ENCODE measurements at regions not wholly inside any gene's neighbourhood (a gene's known extent, or its start where the extent isn't known, plus 50 kb on each side); places are given as distances from the start of the nearest gene placed in this dataset.

DNA sequence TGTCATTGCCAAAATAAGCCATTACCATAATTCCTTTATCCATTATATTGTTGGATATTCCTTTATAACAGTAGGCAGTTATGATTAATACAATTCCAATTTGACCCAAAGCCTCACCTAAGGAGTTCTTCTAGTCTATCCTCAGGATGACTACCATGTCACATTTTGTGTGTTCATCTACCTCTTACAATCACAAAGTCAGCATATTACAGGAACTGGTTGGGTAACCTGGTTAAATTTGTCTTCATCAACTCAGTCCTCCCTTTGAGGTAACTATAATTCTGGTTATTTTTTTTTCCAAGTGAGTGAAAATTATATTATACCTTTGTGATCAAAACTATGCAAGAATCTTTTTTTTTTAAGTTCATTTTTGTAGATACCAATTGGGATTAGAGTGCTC, 540.5 kb downstream of the BTBD3 start:
- in situ Hi-C loops (cut with MboI) (no loop called here), intact Hi-C loops (cut with micrococcal nuclease) (no loop called here)
- POLR2A ChIA-PET: no interaction called here
- no peaks in the 10 kb centered on the region for H3K36me3 ChIP-seq (ENCODE audit: control insufficient read depth, insufficient read depth, low read length)
- no peak overlapping the region for H3K4me2 ChIP-seq (ENCODE audit: insufficient read depth, low read length)
- DNase-seq (ENCODE audit: extremely low read depth in 1 of 4, low spot score in 3 of 4): no peak
- no peaks in the 10 kb centered on the region for H3K9me1 ChIP-seq (ENCODE audit: control insufficient read depth, insufficient read depth, low read length)
- H3K27ac ChIP-seq (ENCODE audit: extremely low read depth, low read depth, low read length): no peak overlapping the region
- no peak overlapping the region for H2AFZ ChIP-seq (ENCODE audit: low read depth, low read length)
- H4K20me1 ChIP-seq (replicated peaks; ENCODE audit: control insufficient read depth, insufficient read depth, low read length): no peaks in the 10 kb centered on the region
- no peak overlapping the region for H3K4me3 ChIP-seq
- FAIRE-seq: no peak
- H3K9me3 ChIP-seq (replicated peaks; ENCODE audit: control insufficient read depth, insufficient read depth, low read depth, low read length): no peaks in the 10 kb centered on the region
- H3K4me1 ChIP-seq (replicated peaks in 1 of 2; ENCODE audit: control insufficient read depth in 2 of 2, insufficient read depth in 2 of 2, low read length in 2 of 2): no peaks in the 10 kb centered on the region
- no TSS peak for BruUV-seq (replicated peaks)
- ATAC-seq: no peak
- H3K9ac ChIP-seq (ENCODE audit: insufficient read depth in 1 of 2, low read depth in 2 of 2, low read length in 2 of 2): no peak overlapping the region
- CTCF ChIA-PET (ENCODE audit: low intra/inter-chr PET ratio): no interaction called here
- no peaks in the 10 kb centered on the region for H3K27me3 ChIP-seq (ENCODE audit: control insufficient read depth in 2 of 2, insufficient read depth in 2 of 2, low read length in 2 of 2)
- no peaks in the 10 kb centered on the region for H3K79me2 ChIP-seq (ENCODE audit: control insufficient read depth, insufficient read depth, low read length)
- TF ChIP-seq EHMT2 (IDR thresholded peaks at IDR 0.05) (no peak), FOXK1 (CRISPR knock-in tag; IDR thresholded peaks at IDR 0.05; ENCODE audit: borderline replicate concordance) (no peak), MEIS2 (IDR thresholded peaks at IDR 0.05; ENCODE audit: partially characterized antibody) (no peak), MYC (IDR thresholded peaks at IDR 0.05; ENCODE audit: low read depth, low read length) (no peak), MYC (CRISPR knock-in tag; IDR thresholded peaks at IDR 0.05; ENCODE audit: borderline replicate concordance, low read depth) (no peak), KLF6 (CRISPR knock-in tag; IDR thresholded peaks at IDR 0.05; ENCODE audit: borderline replicate concordance) (no peak), KAT8 (IDR thresholded peaks at IDR 0.05; ENCODE audit: low read depth) (no peak), FOXJ3 (CRISPR knock-in tag; IDR thresholded peaks at IDR 0.05) (no peak), TEAD4 (IDR thresholded peaks at IDR 0.05; ENCODE audit: low read length) (no peak), TEAD4 (CRISPR knock-in tag; IDR thresholded peaks at IDR 0.05; ENCODE audit: borderline replicate concordance) (no peak), ZBTB1 (CRISPR knock-in tag; IDR thresholded peaks at IDR 0.05; ENCODE audit: borderline replicate concordance, low read depth) (no peak), HDAC6 (IDR thresholded peaks at IDR 0.05; ENCODE audit: low read depth, low read length) (no peak)
- TF ChIP-seq, protein P1, sequence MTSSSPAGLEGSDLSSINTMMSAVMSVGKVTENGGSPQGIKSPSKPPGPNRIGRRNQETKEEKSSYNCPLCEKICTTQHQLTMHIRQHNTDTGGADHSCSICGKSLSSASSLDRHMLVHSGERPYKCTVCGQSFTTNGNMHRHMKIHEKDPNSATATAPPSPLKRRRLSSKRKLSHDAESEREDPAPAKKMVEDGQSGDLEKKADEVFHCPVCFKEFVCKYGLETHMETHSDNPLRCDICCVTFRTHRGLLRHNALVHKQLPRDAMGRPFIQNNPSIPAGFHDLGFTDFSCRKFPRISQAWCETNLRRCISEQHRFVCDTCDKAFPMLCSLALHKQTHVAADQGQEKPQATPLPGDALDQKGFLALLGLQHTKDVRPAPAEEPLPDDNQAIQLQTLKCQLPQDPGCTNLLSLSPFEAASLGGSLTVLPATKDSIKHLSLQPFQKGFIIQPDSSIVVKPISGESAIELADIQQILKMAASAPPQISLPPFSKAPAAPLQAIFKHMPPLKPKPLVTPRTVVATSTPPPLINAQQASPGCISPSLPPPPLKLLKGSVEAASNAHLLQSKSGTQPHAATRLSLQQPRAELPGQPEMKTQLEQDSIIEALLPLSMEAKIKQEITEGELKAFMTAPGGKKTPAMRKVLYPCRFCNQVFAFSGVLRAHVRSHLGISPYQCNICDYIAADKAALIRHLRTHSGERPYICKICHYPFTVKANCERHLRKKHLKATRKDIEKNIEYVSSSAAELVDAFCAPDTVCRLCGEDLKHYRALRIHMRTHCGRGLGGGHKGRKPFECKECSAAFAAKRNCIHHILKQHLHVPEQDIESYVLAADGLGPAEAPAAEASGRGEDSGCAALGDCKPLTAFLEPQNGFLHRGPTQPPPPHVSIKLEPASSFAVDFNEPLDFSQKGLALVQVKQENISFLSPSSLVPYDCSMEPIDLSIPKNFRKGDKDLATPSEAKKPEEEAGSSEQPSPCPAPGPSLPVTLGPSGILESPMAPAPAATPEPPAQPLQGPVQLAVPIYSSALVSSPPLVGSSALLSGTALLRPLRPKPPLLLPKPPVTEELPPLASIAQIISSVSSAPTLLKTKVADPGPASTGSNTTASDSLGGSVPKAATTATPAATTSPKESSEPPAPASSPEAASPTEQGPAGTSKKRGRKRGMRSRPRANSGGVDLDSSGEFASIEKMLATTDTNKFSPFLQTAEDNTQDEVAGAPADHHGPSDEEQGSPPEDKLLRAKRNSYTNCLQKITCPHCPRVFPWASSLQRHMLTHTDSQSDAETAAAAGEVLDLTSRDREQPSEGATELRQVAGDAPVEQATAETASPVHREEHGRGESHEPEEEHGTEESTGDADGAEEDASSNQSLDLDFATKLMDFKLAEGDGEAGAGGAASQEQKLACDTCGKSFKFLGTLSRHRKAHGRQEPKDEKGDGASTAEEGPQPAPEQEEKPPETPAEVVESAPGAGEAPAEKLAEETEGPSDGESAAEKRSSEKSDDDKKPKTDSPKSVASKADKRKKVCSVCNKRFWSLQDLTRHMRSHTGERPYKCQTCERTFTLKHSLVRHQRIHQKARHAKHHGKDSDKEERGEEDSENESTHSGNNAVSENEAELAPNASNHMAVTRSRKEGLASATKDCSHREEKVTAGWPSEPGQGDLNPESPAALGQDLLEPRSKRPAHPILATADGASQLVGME (CRISPR knock-in tag; IDR thresholded peaks at IDR 0.05): no peak
- TF ChIP-seq, protein P2, sequence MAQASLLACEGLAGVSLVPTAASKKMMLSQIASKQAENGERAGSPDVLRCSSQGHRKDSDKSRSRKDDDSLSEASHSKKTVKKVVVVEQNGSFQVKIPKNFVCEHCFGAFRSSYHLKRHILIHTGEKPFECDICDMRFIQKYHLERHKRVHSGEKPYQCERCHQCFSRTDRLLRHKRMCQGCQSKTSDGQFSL (CRISPR knock-in tag; IDR thresholded peaks at IDR 0.05): no peak
- TF ChIP-seq, protein P2 (tag; IDR thresholded peaks at IDR 0.05): no peak
- TF ChIP-seq, protein P3, sequence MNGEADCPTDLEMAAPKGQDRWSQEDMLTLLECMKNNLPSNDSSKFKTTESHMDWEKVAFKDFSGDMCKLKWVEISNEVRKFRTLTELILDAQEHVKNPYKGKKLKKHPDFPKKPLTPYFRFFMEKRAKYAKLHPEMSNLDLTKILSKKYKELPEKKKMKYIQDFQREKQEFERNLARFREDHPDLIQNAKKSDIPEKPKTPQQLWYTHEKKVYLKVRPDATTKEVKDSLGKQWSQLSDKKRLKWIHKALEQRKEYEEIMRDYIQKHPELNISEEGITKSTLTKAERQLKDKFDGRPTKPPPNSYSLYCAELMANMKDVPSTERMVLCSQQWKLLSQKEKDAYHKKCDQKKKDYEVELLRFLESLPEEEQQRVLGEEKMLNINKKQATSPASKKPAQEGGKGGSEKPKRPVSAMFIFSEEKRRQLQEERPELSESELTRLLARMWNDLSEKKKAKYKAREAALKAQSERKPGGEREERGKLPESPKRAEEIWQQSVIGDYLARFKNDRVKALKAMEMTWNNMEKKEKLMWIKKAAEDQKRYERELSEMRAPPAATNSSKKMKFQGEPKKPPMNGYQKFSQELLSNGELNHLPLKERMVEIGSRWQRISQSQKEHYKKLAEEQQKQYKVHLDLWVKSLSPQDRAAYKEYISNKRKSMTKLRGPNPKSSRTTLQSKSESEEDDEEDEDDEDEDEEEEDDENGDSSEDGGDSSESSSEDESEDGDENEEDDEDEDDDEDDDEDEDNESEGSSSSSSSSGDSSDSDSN (IDR thresholded peaks at IDR 0.05; ENCODE audit: borderline replicate concordance in 1 of 2, low read depth in 2 of 2, low read length in 2 of 2): no peak
